HEK293T (cell line): ENCODE measurements at regions not wholly inside any gene's neighbourhood (a gene's known extent, or its start where the extent isn't known, plus 50 kb on each side); places are given as distances from the start of the nearest gene placed in this dataset.
A peak's percentile ranks its signal among the peaks of the same experiment; 100 is the strongest.

ENCODE experiments used
- CTCF ChIA-PET: fragments of 350-600 bp; formaldehyde crosslinking; extraction: SDS; loops from one replicate; lab custom pipeline; 2021; ENCODE audit warnings: antibody characterized with exemption, inconsistent platforms; lab: Yijun Ruan, JAX
- POLR2A ChIA-PET: fragments of 350-600 bp; formaldehyde crosslinking; extraction: SDS; loops from one replicate; lab custom pipeline; 2020; ENCODE audit warnings: antibody characterized with exemption, inconsistent platforms; lab: Yijun Ruan, JAX
- DNase-seq: peaks from one replicate; pipeline ENCODE4 v3.0.0; 2012; ENCODE audit warnings: mixed read lengths; ENCODE audit errors: extremely low spot score
- ARNT ChIP-seq: fragments of 450-650 bp; IDR thresholded peaks from 2 replicates; pipeline ENCODE4 v1.6.1; 2017; ENCODE audit warnings: mild to moderate bottlenecking
- BHLHE40 ChIP-seq: fragments of 450-650 bp; IDR thresholded peaks from 2 replicates; pipeline ENCODE4 v1.6.1; 2016; ENCODE audit warnings: mild to moderate bottlenecking, moderate library complexity, borderline replicate concordance
- CTBP1 ChIP-seq: fragments of 450-650 bp; IDR thresholded peaks from 2 replicates; pipeline ENCODE4 v1.6.1; 2016; ENCODE audit warnings: borderline replicate concordance
- ELF4 ChIP-seq: fragments of 450-650 bp; IDR thresholded peaks from 2 replicates; pipeline ENCODE4 v1.6.1; 2017; ENCODE audit warnings: antibody characterized with exemption
- FOXA1 ChIP-seq: fragments of 450-650 bp; IDR thresholded peaks from 2 replicates; pipeline ENCODE4 v1.6.1; 2016; ENCODE audit warnings: mild to moderate bottlenecking
- FOXK2 ChIP-seq: fragments of 450-650 bp; IDR thresholded peaks from 2 replicates; pipeline ENCODE4 v1.6.1; 2016; ENCODE audit warnings: mild to moderate bottlenecking
- FOXM1 ChIP-seq: fragments of 450-650 bp; IDR thresholded peaks from 2 replicates; pipeline ENCODE4 v1.6.1; 2017; ENCODE audit warnings: mild to moderate bottlenecking, borderline replicate concordance
- HDGF ChIP-seq: fragments of 450-650 bp; IDR thresholded peaks from 2 replicates; pipeline ENCODE4 v1.6.1; 2017; ENCODE audit warnings: antibody characterized with exemption, borderline replicate concordance
- L3MBTL2 ChIP-seq: fragments of 450-650 bp; conservative IDR thresholded peaks from 2 replicates; pipeline ENCODE4 v1.6.1; 2016; ENCODE audit warnings: mild to moderate bottlenecking
- LEF1 ChIP-seq: fragments of 450-650 bp; IDR thresholded peaks from 2 replicates; pipeline ENCODE4 v1.6.1; 2017; ENCODE audit warnings: mild to moderate bottlenecking, borderline replicate concordance
- NFRKB ChIP-seq: fragments of 450-650 bp; IDR thresholded peaks from 2 replicates; pipeline ENCODE4 v1.6.1; 2016; ENCODE audit warnings: mild to moderate bottlenecking, moderate library complexity
- SP1 ChIP-seq: fragments of 450-650 bp; IDR thresholded peaks from 2 replicates; pipeline ENCODE4 v1.6.1; 2017
- SUZ12 ChIP-seq: fragments of 450-650 bp; IDR thresholded peaks from 2 replicates; pipeline ENCODE4 v1.6.1; 2016; ENCODE audit warnings: mild to moderate bottlenecking
- TARDBP ChIP-seq: fragments of 450-650 bp; IDR thresholded peaks from 2 replicates; pipeline ENCODE4 v1.6.1; 2016
- ZNF384 ChIP-seq: fragments of 450-650 bp; IDR thresholded peaks from 2 replicates; pipeline ENCODE4 v1.6.1; 2016
- TF ChIP-seq, protein P1 (sequence below): fragments of 450-650 bp; IDR thresholded peaks from 2 replicates; pipeline ENCODE4 v1.6.1; 2016

DNA sequence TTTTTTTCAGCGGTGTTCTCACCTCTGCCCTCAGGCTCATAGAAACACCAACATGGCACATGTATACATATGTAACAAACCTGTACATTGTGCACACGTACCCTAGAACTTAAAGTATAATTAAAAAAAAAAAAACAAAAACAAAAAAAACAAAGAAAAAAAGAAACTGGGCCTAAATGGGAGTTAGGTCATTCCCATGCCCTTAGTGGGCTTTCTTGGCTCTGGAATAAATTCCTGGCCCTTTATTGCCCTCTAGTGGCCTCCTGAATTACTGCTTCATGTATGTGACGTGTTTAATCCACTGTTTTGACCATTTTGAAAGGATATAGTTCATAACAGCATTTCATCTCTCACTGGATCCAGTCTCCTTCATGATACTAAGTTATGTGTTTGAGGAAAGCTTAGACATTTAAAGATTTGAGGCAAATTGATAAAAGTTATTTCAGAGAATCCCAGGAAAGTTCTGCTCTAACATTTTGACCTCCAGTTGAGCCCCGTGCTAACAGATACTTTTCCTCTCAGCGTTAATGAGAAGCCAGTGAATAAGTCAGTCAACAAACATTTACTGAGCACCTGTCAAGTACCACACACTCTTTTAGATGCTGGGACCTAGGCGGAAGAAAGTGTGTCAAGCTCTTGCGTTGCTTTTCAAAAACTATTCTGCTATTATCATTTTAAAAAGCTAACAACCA lies 54.7 kb upstream of the SYPL1 start:
- POLR2A ChIA-PET: no interaction called here
- no peak for TF ChIP-seq ZNF384
- no peak for TF ChIP-seq LEF1
- no peak for TF ChIP-seq FOXK2
- TF ChIP-seq FOXM1: no peak
- no peak for TF ChIP-seq SUZ12
- TF ChIP-seq ARNT: no peak
- no peak for TF ChIP-seq L3MBTL2
- TF ChIP-seq CTBP1: no peak
- TF ChIP-seq NFRKB: no peak
- TF ChIP-seq ELF4: no peak
- TF ChIP-seq SP1: no peak
- no peak for TF ChIP-seq TARDBP
- TF ChIP-seq BHLHE40: no peak
- TF ChIP-seq, protein P1, sequence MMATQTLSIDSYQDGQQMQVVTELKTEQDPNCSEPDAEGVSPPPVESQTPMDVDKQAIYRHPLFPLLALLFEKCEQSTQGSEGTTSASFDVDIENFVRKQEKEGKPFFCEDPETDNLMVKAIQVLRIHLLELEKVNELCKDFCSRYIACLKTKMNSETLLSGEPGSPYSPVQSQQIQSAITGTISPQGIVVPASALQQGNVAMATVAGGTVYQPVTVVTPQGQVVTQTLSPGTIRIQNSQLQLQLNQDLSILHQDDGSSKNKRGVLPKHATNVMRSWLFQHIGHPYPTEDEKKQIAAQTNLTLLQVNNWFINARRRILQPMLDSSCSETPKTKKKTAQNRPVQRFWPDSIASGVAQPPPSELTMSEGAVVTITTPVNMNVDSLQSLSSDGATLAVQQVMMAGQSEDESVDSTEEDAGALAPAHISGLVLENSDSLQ: no peak
- TF ChIP-seq HDGF: no peak
- no peak for TF ChIP-seq FOXA1
- peak; percentile 67 for DNase-seq
- CTCF ChIA-PET: interaction anchor here (0.5 to 1.1 kb wide), 7 partner anchors 13 to 1974 kb away, joined by 3 to 4 read pairs (median 3); no protein-coding TSS in a partner anchor

DNA sequence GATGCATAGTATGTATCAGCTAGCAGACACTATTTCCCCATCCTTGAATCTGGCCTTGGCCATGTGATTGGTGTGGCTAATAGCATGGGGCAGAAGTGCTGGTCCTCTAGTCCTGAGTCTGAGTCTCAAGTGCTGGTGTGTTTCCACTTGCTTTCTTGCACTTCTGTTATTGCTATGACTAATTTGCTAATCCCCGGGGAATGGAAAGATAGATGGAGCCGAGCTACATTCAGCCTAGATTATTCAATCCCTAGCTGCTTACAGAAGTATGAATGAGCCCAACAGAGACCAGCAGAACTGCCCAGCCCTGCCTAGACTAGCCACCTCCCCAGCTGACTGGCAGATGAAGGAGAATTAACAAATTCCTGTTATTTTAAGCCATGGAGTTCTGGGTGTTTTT lies 53.2 kb upstream of the SYPL1 start:
- TF ChIP-seq LEF1 (no peak), ARNT (no peak), ZNF384 (no peak), NFRKB (no peak), CTBP1 (no peak), FOXK2 (no peak), FOXM1 (no peak), ELF4 (no peak), HDGF (no peak), SUZ12 (no peak)
- TF ChIP-seq, protein P1: no peak
- POLR2A ChIA-PET: no interaction called here
- no peak for DNase-seq
- CTCF ChIA-PET: interaction anchor here (0.9 to 1.5 kb wide), 4 partner anchors 10 to 415 kb away, joined by 3 to 5 read pairs (median 4); no protein-coding TSS in a partner anchor

DNA sequence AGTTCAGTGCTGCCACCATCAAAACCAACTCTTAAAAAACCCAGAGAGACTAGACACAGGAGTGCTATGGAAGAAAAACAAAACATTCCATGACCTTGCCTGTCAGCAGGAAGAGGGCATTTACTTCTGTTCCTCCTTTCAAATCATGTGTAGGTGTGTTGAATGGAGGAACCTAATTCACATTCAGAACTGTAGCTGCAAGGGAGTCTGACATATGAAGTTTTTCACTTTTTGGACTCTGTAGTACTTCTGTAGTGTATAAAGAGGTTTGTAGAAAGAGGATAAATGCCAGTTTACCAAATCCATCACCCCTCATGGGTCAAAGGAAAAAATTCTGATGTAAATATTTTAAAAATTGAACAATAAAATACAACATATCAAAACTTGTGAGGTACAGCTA lies 51.1 kb upstream of the SYPL1 start:
- ChIA-PET POLR2A (no interaction called here), CTCF (no interaction called here)
- no peak for TF ChIP-seq TARDBP
- TF ChIP-seq FOXK2: no peak
- TF ChIP-seq FOXM1: no peak
- TF ChIP-seq FOXA1: no peak
- TF ChIP-seq HDGF: no peak
- TF ChIP-seq L3MBTL2: no peak
- no peak for TF ChIP-seq LEF1
- TF ChIP-seq ELF4: no peak
- TF ChIP-seq ZNF384: no peak
- TF ChIP-seq ARNT: no peak
- TF ChIP-seq SUZ12: no peak
- TF ChIP-seq, protein P1: no peak
- TF ChIP-seq SP1: no peak
- no peak for TF ChIP-seq NFRKB
- no peak for TF ChIP-seq CTBP1
- no peak for TF ChIP-seq BHLHE40
- DNase-seq: no peak
